IMR-90 (cell line): ENCODE measurements at regions not wholly inside any gene's neighbourhood (a gene's known extent, or its start where the extent isn't known, plus 50 kb on each side); places are given as distances from the start of the nearest gene placed in this dataset.

Source experiments
- ATAC-seq: fragments of 200-7000 bp; cut with Tn5 transposase; 2 replicates; pipeline ENCODE4 v1.9.1; 2020; ENCODE audit warnings: low read depth, mild to moderate bottlenecking, moderate library complexity
- BruUV-seq: library from RNA; stranded (reverse); fragments of 400-500 nt; replicated peaks from 2 replicates; lab custom pipeline; 2021; lab: Mats Ljungman, UMichigan
- CTCF ChIA-PET: fragments of 300-600 bp; formaldehyde crosslinking; extraction: SDS; loops from one replicate; lab custom pipeline; 2021; ENCODE audit warnings: antibody characterized with exemption; lab: Yijun Ruan, JAX
- POLR2A ChIA-PET: fragments of 300-600 bp; sonication (Branson Sonifier 250); formaldehyde crosslinking; loops from one replicate; lab custom pipeline; 2022; ENCODE audit warnings: antibody characterized with exemption; ENCODE audit not compliant: unreplicated experiment; lab: Charles Lee
- DNase-seq: peaks from one replicate; pipeline ENCODE4 v3.0.0; 2013
- H2AFZ ChIP-seq: replicated peaks from 2 replicates; pipeline ENCODE3; 2013; ENCODE audit warnings: low read length, mild to moderate bottlenecking; ENCODE audit not compliant: poor library complexity
- H2AK5ac ChIP-seq: 2 replicates; pipeline ENCODE4 v1.6.1; 2013; ENCODE audit warnings: low read depth, low read length, inconsistent platforms
- H2AK9ac ChIP-seq: replicated peaks from 2 replicates; pipeline ENCODE3; 2013; ENCODE audit warnings: mild to moderate bottlenecking, low read depth, low read length, moderate library complexity; ENCODE audit not compliant: poor library complexity
- H2BK120ac ChIP-seq: 2 replicates; pipeline ENCODE4 v1.6.1; 2013; ENCODE audit warnings: low read depth, low read length, inconsistent platforms
- H2BK15ac ChIP-seq: 3 replicates; pipeline ENCODE4 v1.6.1; 2013; ENCODE audit warnings: low read depth, low read length, inconsistent platforms
- H2BK20ac ChIP-seq: 2 replicates; pipeline ENCODE4 v1.6.1; 2013; ENCODE audit warnings: low read depth, mild to moderate bottlenecking, inconsistent platforms, low read length, moderate library complexity
- H2BK5ac ChIP-seq: 2 replicates; pipeline ENCODE4 v1.6.1; 2013; ENCODE audit warnings: mild to moderate bottlenecking, low read depth, low read length, inconsistent platforms; ENCODE audit not compliant: poor library complexity, severe bottlenecking
- H3K14ac ChIP-seq: replicated peaks from 2 replicates; pipeline ENCODE4 v1.6.1; 2013; ENCODE audit warnings: low read depth, low read length, inconsistent platforms
- H3K18ac ChIP-seq: 2 replicates; pipeline ENCODE4 v1.6.1; 2013; ENCODE audit warnings: low read depth, low read length, control low read depth
- H3K23ac ChIP-seq: 2 replicates; pipeline ENCODE4 v1.6.1; 2013; ENCODE audit warnings: low read depth, low read length, inconsistent platforms
- H3K27ac ChIP-seq: 2 replicates; pipeline ENCODE4 v1.5.1; 2013; ENCODE audit warnings: mild to moderate bottlenecking, control low read depth, low read length; ENCODE audit not compliant: insufficient read depth
- H3K27me3 ChIP-seq: 2 replicates; pipeline ENCODE4 v1.6.1; 2013; ENCODE audit warnings: low read length; ENCODE audit not compliant: control insufficient read depth, insufficient read depth
- H3K36me3 ChIP-seq: 2 replicates; pipeline ENCODE4 v1.6.1; 2013; ENCODE audit warnings: low read length, mixed read lengths; ENCODE audit not compliant: control insufficient read depth, insufficient read depth
- H3K4ac ChIP-seq: 2 replicates; pipeline ENCODE4 v1.6.1; 2013; ENCODE audit warnings: low read depth, low read length, inconsistent platforms
- H3K4me1 ChIP-seq: 2 replicates; pipeline ENCODE4 v1.6.1; 2013; ENCODE audit warnings: low read length, mixed read lengths; ENCODE audit not compliant: control insufficient read depth, insufficient read depth
- H3K4me2 ChIP-seq: 2 replicates; pipeline ENCODE4 v1.6.1; 2013; ENCODE audit warnings: low read depth, mild to moderate bottlenecking, control low read depth, low read length, moderate library complexity
- H3K4me3 ChIP-seq: 2 replicates; pipeline ENCODE4 v1.5.1; 2013; ENCODE audit warnings: low read depth, mild to moderate bottlenecking, control low read depth, low read length, moderate library complexity; ENCODE audit not compliant: insufficient read depth
- H3K56ac ChIP-seq: 2 replicates; pipeline ENCODE4 v1.6.1; 2013; ENCODE audit warnings: low read length, inconsistent platforms; ENCODE audit not compliant: insufficient read depth; ENCODE audit errors: extremely low read depth
- H3K79me1 ChIP-seq, 2 experiments: 2 replicates each; pipeline ENCODE4 v1.6.1; 2013; ENCODE audit warnings: low read length in 2 of 2, inconsistent platforms in 1 of 2, low read depth in 1 of 2
- H3K9ac ChIP-seq: 2 replicates; pipeline ENCODE4 v1.6.1; 2013; ENCODE audit warnings: low read depth, low read length, control low read depth
- H3K9me1 ChIP-seq: 2 replicates; pipeline ENCODE4 v1.6.1; 2013; ENCODE audit warnings: low read length, inconsistent platforms; ENCODE audit not compliant: insufficient read depth
- H3K9me3 ChIP-seq: 2 replicates; pipeline ENCODE4 v1.6.1; 2013; ENCODE audit warnings: low read length; ENCODE audit not compliant: control insufficient read depth, insufficient read depth
- H4K20me1 ChIP-seq: 2 replicates; pipeline ENCODE4 v1.6.1; 2013; ENCODE audit warnings: low read length, inconsistent platforms; ENCODE audit not compliant: insufficient read depth
- H4K5ac ChIP-seq: 2 replicates; pipeline ENCODE4 v1.6.1; 2013; ENCODE audit warnings: mild to moderate bottlenecking, low read depth, low read length, control low read depth
- H4K8ac ChIP-seq, 2 experiments: 2 replicates each; pipeline ENCODE4 v1.6.1; 2013; ENCODE audit warnings: low read depth in 2 of 2, low read length in 2 of 2, control low read depth in 1 of 2, inconsistent platforms in 1 of 2
- H4K91ac ChIP-seq: 2 replicates; pipeline ENCODE4 v1.6.1; 2013; ENCODE audit warnings: low read depth, low read length, inconsistent platforms; ENCODE audit not compliant: insufficient read depth
- CEBPB ChIP-seq: IDR thresholded peaks from 2 replicates; pipeline ENCODE4 v1.6.1; 2012; ENCODE audit warnings: low read depth, low read length, improper control_type of control experiment
- CHD1 ChIP-seq: IDR thresholded peaks from 2 replicates; pipeline ENCODE4 v1.6.1; 2012; ENCODE audit warnings: low read depth, low read length, improper control_type of control experiment
- ELK1 ChIP-seq: fragments of 150-350 bp; IDR thresholded peaks from 2 replicates; pipeline ENCODE4 v1.6.1; 2016; ENCODE audit warnings: low read depth, mild to moderate bottlenecking, low read length, moderate library complexity, borderline replicate concordance
- MAZ ChIP-seq: IDR thresholded peaks from 2 replicates; pipeline ENCODE4 v1.6.1; 2012; ENCODE audit warnings: low read depth, mild to moderate bottlenecking, low read length, improper control_type of control experiment, moderate library complexity, borderline replicate concordance
- NFE2L2 ChIP-seq: fragments of 150-350 bp; IDR thresholded peaks from 2 replicates; pipeline ENCODE4 v1.6.1; 2016; ENCODE audit warnings: low read depth, mild to moderate bottlenecking, low read length
- RAD21 ChIP-seq: IDR thresholded peaks from 2 replicates; pipeline ENCODE4 v1.6.1; 2012; ENCODE audit warnings: low read length, improper control_type of control experiment
- RCOR1 ChIP-seq: IDR thresholded peaks from 2 replicates; pipeline ENCODE4 v1.6.1; 2012; ENCODE audit warnings: mild to moderate bottlenecking, low read length, improper control_type of control experiment; ENCODE audit not compliant: insufficient replicate concordance
- RFX5 ChIP-seq: IDR thresholded peaks from 2 replicates; pipeline ENCODE4 v1.8.0; 2012; ENCODE audit warnings: low read depth, mild to moderate bottlenecking, low read length, moderate library complexity
- SMC3 ChIP-seq: fragments of 150-350 bp; IDR thresholded peaks from 2 replicates; pipeline ENCODE4 v1.6.1; 2016; ENCODE audit warnings: low read depth, mild to moderate bottlenecking, antibody characterized with exemption, low read length, moderate library complexity
- WGBS, 2 experiments: methylation state at CpG; one replicate each; pipeline versions ENCODE4 v1.1.5 to v1.1.7; 2013; ENCODE audit warnings: missing lambda C conversion rate in 2 of 2; ENCODE audit not compliant: insufficient read length in 1 of 2; ENCODE audit errors: extremely low coverage in 2 of 2; 5-methylcytosine and 5-hydroxymethylcytosine counted together
- dilution Hi-C: fragments of 300-500 bp; cut with HindIII; formaldehyde crosslinking; loops from one replicate; pipeline ENCODE4 v1.14.3; 2018; ENCODE audit warnings: low sequenced_read_pairs; ENCODE audit not compliant: unreplicated experiment
- in situ Hi-C: fragments of 300-500 bp; cut with MboI; formaldehyde crosslinking; loops from 3 replicates; pipeline ENCODE4 v1.14.3; 2019; ENCODE audit warnings: low sequenced_read_pairs, inconsistent platforms, mixed read lengths
- intact Hi-C: fragments of 100-400 bp; cut with micrococcal nuclease; formaldehyde crosslinking; loops from 2 replicates; pipeline ENCODE4 v1.10.0; 2022
- TF ChIP-seq, protein P1 (sequence below): fragments of 150-350 bp; IDR thresholded peaks from 2 replicates; pipeline ENCODE4 v1.6.1; 2017; ENCODE audit warnings: mild to moderate bottlenecking, antibody characterized with exemption, low read length, low read depth

DNA sequence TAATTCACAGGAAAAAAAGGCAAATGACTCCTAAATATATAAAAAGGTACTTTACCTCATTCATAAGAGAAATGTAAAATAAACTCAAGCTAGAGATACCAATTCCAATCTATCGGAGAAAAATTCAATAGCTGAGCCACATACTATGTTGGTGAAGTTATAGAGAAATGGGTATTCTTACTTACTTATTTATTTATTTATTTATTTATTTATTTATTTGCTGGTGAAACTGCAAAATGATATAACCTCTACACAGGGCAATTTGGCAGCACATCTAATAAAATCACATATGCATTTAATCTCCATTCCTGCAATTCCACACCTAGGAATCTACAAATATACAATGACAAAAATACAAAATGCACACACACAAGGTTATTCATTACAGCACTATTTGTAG lies 117.5 kb upstream of the TMEM168 start:
- no peaks in the 10 kb centered on the region for H3K4me1 ChIP-seq
- no peak overlapping the region for H4K91ac ChIP-seq
- DNase-seq: no peak
- H3K4me2 ChIP-seq: no peak overlapping the region
- no peak overlapping the region for H3K14ac ChIP-seq
- H3K9me1 ChIP-seq: no peaks in the 10 kb centered on the region
- dilution Hi-C loops: no loop called here
- no peak overlapping the region for H2AK5ac ChIP-seq
- no peak for ATAC-seq
- intact Hi-C loops: no loop called here
- H2BK120ac ChIP-seq: no peak overlapping the region
- no peaks in the 10 kb centered on the region for H3K27me3 ChIP-seq
- CTCF ChIA-PET: no interaction called here
- H3K18ac ChIP-seq: no peak overlapping the region
- no peak overlapping the region for H2AK9ac ChIP-seq
- no peak overlapping the region for H3K27ac ChIP-seq
- BruUV-seq: no TSS peak
- in situ Hi-C loops: no loop called here
- POLR2A ChIA-PET: no interaction called here
- H2BK15ac ChIP-seq: no peak overlapping the region
- no peak overlapping the region for H4K8ac ChIP-seq
- no CpG with 5 or more reads among the region's 1 CpG for WGBS, 2 experiments
- H2BK5ac ChIP-seq: no peak overlapping the region
- no peak overlapping the region for H2BK20ac ChIP-seq
- no peak overlapping the region for H4K5ac ChIP-seq
- no peak overlapping the region for H3K23ac ChIP-seq
- peaks cover 3% of the 10 kb centered on the region for H3K36me3 ChIP-seq
- H3K4ac ChIP-seq: no peak overlapping the region
- no peak overlapping the region for H3K4me3 ChIP-seq
- no peak overlapping the region for H2AFZ ChIP-seq
- no peak overlapping the region for H3K9ac ChIP-seq
- no peaks in the 10 kb centered on the region for H4K20me1 ChIP-seq
- no peak overlapping the region for H3K56ac ChIP-seq
- TF ChIP-seq RAD21 (no peak), CHD1 (no peak), MAZ (no peak), RFX5 (no peak), SMC3 (no peak), RCOR1 (no peak), NFE2L2 (no peak), CEBPB (no peak), ELK1 (no peak)
- TF ChIP-seq, protein P1, sequence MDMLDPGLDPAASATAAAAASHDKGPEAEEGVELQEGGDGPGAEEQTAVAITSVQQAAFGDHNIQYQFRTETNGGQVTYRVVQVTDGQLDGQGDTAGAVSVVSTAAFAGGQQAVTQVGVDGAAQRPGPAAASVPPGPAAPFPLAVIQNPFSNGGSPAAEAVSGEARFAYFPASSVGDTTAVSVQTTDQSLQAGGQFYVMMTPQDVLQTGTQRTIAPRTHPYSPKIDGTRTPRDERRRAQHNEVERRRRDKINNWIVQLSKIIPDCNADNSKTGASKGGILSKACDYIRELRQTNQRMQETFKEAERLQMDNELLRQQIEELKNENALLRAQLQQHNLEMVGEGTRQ: no peak
- no peaks in the 10 kb centered on the region; the same call in 1 of the 2 replicates for H3K9me3 ChIP-seq
- H3K79me1 ChIP-seq: peaks cover 10 to 13% of the 10 kb centered on the region in 2 experiments; a peak in 3 of 4 replicates
